GM19463 (cell line): ENCODE measurements at regions not wholly inside any gene's neighbourhood (a gene's known extent, or its start where the extent isn't known, plus 50 kb on each side); places are given as distances from the start of the nearest gene placed in this dataset.

Experiments
- ATAC-seq: cut with Tn5 transposase; IDR thresholded peaks from one replicate; pipeline ENCODE4 v1.9.1; 2021; ENCODE audit warnings: mild to moderate bottlenecking, moderate library complexity; ENCODE audit not compliant: unreplicated experiment

DNA sequence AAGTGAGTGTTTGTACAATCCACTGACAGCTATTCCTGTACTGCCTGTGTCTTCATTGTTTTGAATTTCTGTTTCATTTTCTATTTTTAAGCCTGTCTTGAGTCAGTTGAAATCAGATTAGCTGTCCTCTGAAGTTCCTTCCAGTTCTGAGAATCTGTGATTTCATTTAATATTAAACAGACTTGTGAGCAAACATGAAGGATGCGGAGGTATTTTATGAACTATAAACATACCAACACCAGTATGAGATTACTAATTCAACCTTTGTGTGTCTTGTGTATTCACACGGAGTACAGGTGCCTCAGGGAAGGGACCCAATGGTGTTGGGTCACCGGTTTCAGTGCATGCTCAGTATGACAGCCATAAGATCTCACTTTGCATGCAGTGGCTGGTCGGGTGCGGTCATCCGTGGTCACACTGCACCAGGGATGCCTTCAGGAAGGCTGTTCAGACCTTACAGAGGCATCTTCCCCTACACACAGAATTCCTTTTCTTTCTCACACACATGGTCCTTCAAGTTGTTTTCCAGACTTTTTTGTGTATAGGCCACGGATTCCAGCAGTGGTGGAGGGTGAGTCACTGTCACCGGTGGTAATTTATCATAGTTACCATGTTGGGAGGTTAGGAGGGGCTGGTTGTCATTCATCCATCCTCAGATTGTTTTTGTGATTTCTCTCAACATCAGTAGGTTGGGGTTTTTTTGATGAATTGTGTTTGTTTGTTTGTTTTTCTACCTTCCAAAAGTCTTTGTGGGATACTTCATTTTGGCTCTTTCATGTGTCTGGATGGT is 103.0 kb upstream of the SFSWAP start:
- ATAC-seq: peak; percentile 85

DNA sequence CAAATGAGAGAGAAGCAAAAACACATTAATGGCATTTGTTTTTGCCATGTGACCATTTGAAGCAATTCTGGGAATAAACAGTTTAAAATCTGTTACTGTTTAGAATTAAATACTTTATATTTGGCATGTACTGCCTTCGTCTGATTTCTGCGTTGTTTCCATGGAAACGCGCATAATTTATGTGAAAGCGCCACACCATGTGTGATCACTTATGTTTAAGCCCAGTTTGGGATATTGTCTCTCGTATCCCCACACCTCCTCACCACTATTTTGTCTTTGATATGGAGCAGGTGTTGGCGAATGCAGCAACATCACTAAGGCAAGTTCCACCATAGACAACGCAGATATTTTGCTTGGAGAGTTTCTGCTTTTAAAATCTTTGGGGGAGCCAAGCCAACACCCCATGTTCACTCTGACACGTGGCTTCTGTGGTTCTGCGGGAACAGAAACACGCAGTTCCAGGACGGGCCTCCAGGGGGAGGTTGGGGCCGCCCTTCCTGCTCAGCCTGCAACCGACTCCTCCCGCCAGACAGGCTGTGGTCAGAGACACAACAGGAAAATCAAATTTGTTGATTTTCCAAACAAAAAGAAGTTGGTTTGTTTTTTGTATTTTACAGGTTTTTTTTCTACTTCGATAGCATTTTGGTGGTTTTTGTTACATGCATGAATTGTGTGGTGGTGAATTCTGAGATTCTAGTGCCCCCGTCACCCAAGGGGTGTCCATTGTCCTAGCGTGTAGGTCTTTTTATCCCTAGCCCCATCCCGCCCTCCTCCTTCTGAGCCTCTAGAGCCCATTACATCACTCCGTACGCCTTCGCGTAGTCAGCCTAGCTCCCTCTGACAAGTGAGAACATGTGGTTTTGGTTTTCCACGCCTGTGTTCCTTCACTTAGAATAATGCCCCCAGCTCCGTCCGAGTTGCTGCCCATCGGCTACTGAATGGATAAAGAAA is 101.9 kb upstream of the SFSWAP start:
- no peak for ATAC-seq

DNA sequence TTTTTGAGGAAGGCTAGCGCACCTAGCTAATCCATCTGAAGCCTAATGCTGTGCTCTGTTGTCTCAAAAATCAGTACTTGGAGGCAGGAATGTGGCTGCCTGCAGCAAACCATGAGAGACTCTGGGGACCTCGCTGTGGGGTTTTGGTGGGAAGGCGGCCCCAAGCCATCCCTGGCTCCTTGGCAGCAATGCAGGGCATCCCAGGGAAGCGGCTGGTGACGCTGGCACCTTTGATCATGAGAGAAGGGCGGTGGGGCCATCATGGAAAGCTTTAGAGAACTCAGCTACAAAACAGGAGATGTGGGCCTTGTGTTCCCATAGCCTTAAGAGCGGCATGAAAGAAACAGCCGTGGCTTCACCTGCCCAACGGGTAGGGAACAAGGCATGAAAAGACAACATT is 101.1 kb upstream of the SFSWAP start:
- no peak for ATAC-seq

DNA sequence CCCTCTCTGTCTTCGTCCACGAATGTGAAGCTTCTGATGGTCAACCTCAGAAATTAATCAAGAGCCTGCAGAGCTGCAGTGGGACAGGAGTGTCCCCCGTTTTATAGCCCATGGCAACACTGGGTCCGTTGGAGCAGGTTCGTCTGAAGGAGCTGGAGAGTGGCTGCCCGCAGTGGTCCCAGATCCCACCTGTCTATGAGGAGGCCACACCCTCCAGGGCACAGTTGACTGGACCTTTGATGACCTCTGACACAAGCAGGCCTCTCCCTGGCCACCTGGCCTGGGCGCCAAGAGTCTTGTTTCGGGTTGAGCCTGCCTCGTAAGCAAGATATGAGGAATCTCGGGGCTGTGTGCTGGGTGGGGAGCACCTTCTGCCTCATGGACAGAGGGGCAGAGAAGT is 100.7 kb upstream of the SFSWAP start:
- no peak for ATAC-seq

DNA sequence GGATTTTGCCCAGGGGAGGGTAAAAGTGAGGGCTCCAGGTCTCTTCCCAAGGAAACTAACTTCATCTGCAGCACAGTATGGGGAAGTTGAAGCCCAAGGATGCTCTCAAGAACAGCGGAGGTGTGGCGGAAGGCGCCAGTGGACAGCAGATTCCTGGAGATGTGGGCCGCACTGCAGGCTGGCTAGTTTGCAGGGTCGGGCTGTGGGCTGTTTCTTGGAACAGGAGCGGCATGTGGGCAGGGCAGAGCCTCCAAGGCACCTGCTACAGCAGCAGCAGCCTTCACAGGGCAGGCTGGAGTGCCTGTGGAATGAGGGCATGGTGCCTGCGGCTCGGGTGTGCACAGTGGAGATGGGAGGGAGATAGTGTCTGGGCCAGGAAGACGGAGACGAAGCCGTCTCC is 100.0 kb upstream of the SFSWAP start:
- ATAC-seq: no peak

DNA sequence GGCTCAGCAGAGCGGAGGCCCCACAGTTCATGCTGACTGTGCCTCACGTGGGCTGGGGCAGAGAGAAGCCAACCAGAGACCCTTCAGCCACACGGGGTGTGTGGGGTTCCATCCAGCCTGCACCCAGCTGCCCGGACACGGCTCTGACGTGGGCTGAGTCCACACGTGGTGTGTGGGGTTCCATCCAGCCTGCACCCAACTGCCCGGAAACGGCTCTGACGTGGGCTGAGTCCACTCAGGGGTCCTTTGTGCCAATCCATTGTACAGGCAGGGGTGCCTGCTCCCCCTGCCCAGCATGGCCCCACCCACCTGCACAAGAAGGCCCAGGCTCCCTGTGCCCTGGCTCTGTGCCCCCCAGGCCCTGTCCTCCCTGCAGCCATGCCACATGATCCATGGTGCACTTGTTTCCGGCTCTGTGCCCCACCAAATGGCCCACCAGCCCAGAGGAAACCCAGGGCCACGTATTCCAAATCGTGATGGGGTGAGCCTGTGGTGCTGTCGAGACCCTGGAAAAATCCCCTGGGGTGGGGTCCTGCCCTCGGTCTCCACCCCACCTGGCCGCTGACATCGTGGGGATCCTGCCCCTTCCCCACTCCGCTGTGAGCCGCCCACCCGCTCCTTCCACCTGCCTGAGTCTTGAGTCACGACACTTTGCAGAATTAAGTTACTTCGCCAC is 99.3 kb upstream of the SFSWAP start:
- no peak for ATAC-seq

DNA sequence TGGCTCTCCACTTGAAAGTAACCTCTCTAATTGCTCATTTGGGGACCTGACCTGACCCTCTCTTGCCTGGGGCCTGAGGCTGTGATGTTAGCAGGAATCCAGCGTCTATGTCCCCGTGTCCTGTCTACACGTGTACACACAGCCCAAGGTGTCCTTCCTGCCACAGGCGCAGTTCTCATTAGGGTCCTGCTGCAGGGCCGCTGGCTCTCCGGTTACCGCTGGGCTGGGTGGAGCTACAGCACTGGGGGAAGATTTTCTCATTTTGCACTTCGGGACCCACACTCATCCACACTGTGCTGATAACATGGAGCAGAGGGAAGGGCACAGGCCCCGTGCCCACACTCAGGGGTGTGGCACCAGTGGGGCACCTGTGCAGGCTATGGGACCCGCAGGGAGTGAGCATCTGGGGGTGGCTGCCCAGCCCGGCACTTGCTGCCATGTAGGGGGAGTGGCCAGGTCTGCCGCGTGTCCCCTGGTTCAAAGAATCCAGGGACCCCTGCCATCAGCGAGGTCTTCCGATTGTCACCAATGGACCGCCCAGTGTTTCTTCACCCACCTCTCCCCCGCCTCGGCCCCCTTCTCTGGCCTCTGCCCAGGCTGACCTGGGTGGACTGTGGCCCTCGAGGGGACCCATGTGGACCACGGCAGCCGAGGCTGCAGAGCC is 98.7 kb upstream of the SFSWAP start:
- no peak for ATAC-seq

DNA sequence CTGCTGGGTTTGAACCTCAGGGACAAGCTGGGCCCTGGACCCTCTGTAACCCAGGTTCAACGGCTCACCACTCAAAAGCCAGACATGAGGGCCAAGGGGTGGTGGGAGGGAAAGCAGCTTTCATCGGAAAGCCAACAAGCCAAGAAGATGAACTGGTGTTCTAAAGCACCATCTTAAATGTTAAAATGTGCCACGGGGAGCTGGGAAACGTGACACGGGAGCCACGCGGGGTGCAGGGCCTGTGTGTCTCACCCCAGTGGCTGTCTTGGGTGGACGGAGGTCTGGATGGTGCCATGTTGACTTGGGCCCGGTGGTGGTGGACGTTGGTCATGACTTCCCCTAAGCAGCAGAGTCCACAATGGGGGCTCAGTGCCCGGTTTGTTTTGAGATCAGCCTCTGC is 97.7 kb upstream of the SFSWAP start:
- no peak for ATAC-seq

DNA sequence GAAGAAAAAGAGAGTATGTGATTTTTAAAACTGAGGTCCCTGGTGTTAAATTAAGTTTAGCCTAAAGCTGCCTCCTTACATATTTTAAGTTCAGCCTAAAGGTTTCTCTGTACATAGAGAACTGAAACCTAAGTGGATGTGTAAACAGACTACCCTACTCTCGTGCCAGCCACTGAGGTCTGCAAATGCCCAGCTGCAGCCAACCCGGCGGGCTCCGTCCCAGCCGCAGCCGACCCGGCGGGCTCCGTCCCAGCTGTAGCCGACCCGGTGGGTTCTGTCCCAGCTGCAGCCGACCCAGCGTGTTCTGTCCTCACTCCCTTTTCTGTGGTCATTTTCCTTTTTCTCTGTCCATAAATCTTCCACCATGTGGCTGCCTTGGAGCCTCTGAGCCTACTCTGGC is 97.2 kb upstream of the SFSWAP start:
- peak; percentile 71 for ATAC-seq

DNA sequence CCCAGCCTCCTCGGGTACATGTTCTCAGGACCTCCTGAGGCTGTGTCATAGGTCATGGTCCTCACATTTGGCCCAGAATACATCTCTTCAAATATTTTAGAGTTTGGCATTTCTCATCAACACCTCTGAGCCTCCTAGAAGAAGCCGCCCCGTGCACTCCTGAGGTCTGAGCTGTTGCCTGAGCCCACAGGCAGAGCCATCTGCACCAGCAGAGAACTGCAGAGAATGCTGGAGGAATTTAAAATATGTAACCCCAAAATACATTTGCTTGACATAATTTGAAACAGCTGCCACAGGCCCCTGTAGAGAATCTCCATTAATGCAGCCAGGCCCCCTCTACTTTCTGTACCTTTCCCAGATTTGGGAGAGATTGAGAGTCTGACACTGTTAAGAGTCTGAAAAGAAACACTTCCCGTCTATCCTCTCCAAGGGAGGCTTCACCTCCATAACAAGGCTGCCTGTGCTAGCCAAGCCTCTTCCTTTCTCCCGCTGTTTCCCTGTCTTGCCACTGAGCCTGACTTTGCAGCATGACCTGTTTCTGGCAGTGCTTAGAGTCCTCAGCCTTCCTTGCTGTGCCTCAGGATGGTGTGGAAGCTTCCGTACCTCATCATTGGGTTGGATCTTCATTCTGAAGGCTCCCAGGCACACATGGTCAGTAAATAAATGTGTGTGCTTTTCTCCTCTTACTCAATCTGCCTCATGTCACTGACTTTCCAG is 95.4 kb upstream of the SFSWAP start:
- no peak for ATAC-seq

DNA sequence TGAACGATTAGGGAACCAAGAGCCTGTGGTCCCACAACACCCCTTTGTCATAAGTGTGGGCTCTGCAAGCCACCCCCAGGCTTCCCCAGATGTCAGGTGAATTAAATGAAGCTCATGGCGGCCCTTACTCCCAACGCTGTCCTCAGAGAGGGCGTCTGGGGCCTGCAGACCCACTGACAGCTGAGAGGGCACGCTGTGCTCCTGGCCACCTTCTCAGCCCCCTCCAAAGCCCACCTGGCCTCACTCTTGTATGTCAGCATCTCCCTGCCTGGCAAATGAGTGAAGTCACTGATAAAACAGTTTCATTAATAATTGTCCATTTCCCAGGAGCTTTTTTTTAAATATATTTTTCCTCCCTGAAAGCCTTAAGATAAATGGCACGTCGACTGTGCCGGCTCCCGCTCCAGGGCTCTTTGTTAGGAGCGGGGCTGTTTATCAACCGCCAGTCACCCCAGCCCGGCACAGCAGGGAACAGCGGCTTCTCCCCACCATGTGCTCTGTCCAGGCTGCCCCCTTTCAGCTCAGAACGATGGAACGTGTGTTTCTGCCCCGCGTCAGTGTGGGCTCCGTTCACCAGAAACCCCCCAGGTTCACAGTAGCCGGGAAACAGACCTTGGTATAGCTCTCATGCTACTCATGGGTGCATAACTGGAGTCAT is 94.7 kb upstream of the SFSWAP start:
- no peak for ATAC-seq

DNA sequence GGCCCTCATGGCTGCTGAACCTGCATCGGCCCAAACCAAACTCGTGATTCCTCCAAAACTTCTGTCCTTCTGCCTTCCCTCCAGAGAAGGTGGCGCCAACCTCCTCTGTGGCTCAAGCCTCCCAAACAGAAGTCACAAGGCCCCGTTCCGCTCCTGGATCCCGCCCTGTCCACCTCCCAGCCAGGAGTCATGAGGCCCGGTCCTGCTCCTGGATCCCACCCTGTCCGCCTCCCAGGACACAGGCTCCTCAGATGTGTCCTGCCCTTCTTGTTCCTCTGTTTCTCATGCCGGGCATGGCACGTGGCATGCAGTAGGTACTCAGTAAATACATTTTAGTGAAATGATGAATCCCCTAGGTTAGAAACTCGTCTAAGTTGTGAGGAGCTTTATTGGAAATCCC is 94.2 kb upstream of the SFSWAP start:
- ATAC-seq: no peak

DNA sequence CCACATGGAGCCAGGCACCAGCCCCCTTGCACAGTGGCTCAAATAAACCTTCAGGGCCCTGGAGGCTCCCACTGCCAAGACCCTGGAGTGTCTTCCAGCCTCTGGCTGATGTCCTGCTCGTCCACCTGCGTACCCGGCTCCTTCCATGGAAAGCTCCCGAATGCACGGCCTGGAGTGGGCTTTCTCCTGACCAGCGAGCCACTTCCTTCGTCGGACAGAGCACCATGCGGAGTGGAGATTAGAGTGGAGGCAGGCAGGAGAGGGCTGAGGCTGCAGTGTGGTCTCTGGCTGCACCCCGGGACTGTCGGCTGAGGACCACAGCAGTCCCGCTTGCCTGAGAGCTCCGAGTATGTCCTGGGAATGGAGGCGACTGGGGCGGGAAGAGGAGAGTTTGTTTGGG is 93.7 kb upstream of the SFSWAP start:
- no peak for ATAC-seq

DNA sequence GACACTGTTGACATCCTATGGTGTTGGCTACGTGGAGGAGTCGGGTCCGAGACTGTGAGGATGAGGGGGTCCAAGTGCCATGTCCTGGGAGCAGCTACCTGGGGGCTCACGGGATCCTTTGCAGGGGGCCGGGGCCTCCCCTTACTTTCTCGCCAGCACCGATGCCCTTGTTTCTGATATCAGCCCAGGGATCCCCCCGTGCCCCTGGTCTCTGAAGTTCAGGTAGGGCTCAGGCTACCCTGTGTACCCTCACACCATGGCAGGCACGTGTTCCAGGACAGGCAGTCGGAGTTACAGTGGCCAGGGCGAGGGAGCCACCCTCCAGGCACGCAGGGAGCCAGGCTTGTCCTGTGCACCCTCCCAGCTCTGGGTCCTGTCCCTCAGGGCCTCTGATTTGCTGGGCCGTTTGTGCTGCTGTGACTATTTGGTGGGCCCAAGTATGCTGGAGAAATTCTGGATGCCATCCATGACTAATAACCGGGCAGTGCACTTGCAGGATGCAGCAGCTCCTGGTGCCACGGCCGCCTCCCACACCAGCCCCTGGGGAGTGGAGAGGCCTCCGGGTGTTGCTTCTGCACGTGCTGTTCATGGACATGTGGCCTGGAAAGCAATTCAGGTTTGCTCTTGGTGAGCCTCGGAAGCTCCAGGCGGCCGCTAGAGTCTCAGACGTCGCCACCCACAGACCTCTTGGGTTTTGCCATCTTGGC is 93.1 kb upstream of the SFSWAP start:
- ATAC-seq: no peak

DNA sequence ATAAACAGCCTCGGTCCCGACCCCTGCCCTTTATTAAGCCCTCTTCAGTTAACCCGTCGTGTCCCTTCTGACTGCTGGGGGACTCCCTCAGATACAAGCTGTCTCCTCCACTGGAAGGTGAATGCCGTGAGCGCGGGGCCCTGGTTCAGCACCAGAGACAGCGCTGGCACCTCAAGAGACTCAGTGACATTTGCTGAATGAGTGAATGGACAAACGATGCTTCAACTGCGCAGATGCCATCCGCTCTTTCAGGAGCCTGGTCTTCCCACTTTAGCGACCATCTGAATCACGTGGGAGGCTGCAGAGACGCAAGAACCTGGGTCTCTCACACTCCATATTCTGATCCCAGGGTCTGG is 92.6 kb upstream of the SFSWAP start:
- ATAC-seq: no peak

DNA sequence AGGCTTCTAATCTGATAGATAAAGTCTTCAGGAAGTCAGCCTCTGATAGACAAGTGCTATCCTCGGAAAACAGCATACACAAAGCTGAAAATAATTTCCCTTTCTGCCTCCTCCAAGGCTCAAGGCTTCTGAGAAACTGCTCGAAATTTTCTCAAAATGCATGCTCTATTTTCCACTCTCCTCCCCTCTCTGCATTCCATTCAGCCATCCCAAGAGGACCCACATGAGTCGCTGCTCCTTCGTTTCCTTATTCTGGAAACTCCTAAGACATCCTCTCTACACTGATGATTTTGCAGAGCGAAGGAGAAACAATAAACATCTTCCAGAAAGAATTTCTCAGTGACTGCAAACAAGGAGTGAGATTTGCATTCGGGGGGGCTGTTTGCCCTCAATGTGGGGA is 92.2 kb upstream of the SFSWAP start:
- ATAC-seq: no peak

DNA sequence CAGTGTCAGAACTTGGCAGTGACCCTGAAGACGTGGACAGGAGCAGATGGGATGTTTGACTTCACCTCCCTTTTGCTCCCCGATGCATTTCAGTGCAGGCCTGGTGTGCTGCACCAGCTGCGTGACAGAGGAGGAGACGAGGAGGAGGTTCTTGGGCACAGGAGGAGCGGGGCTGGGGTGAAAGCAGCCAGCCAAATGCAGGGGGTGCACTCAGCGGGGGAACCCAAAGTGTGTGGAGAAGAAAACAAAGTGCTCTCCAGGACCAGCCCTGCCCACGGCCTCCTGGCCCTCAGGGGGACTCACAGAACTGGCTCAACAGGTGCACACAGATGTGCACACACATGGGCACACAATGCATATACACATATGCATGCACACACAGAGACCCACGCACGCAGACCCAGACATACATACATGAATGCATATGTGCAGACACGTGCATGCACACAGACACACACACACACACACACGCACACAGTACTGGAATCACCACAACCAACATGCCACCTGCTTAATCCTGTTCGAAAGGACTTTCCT is 91.7 kb upstream of the SFSWAP start:
- ATAC-seq: no peak

DNA sequence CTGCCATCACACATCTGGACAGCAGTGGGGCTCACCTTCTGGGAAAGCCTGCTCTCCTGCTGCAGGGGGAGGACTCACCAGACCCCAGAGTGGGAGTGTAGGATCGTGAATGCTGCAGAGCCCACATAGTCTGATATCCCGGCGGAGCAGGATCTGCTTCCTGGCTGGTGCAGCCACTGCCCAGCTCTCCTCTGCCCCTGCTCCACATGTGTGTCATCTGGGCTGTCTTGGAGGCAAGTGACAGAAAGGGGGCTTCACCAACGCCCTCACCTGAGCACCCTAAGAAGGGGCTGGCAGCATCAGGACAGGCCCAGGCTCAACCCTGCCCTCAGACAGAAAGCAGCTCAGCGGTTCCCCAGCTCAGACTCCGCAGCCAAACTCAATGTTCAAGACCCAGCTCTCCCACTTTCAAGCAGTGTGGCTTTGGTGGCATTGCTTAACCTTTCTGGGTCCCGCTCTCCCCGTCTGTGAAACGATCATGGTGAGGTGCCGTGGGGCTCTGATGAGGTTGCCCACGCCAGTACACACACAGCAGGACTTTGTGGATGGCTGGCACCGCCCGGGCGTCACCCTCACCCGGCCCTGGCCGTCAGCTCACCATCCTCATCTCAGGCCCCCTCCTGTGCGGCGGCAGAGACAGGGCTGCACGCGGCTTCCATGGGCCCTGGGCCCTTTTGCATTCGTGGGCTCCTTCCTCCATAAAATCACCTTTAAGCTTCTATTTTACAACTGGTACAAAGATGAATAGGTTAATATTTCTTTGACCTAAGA is 91.0 kb upstream of the SFSWAP start:
- no peak for ATAC-seq
